ENCODE measurements at regions not wholly inside any gene's neighbourhood (a gene's known extent, or its start where the extent isn't known, plus 50 kb on each side); places are given as distances from the start of the nearest gene placed in this dataset.

DNA sequence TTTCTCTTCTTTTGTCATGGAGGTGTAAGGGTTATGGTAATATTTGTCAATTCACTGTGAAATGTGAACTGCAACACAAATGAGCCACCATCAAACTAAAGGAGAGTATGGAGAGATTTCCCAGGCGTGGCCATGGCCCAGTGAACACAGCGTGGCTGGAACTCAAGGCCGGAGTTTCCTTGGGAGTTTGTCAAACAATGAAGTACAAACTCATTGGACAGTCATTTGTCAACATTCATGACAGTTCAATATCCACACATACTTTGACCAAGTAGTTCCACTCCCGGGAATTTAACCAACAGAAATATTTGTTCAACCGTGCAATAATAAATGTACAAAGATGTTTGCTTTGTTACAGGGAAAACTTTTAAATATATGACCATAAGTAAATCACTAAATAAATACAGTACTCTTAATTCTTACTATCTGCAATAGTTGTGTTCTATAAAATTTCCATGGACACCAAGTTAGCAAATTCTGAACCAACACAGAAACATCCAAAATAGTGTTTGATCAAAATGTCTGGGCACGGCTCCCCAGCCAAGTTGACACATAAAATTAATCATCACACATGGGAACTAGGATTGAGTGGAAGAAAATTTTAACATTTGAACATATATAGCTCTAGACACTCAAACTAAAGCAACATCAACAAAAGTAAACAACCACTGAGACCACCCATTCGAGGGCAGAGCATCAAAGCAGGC, 87.1 kb downstream of the DIRAS2 start:
- H3K36me3 ChIP-seq (ENCODE audit: control insufficient read depth in 2 of 2, insufficient read depth in 1 of 2, low read length in 2 of 2), result no peaks in the 10 kb centered on the region
- TF ChIP-seq ZNF19 (tag by site-specific recombination; IDR thresholded peaks at IDR 0.05; ENCODE audit: low read depth) (no peak), ZNF138 (tag by site-specific recombination; IDR thresholded peaks at IDR 0.05; ENCODE audit: borderline replicate concordance) (no peak), PRDM1 (tag by site-specific recombination; IDR thresholded peaks at IDR 0.05) (no peak), MZF1 (tag by site-specific recombination; IDR thresholded peaks at IDR 0.05; ENCODE audit: borderline replicate concordance) (no peak), ZNF174 (tag by site-specific recombination; IDR thresholded peaks at IDR 0.05) (no peak), ZSCAN16 (tag by site-specific recombination; IDR thresholded peaks at IDR 0.05) (no peak), ZNF335 (tag by site-specific recombination; conservative IDR thresholded peaks at IDR 0.05) (no peak), ZNF837 (tag by site-specific recombination; IDR thresholded peaks at IDR 0.05) (no peak), ZNF510 (tag by site-specific recombination; IDR thresholded peaks at IDR 0.05; ENCODE audit: insufficient replicate concordance) (no peak), EGR2 (tag by site-specific recombination; IDR thresholded peaks at IDR 0.05; ENCODE audit: low read depth) (no peak), GLI2 (tag by site-specific recombination; IDR thresholded peaks at IDR 0.05; ENCODE audit: borderline replicate concordance, low read depth) (no peak), SP2 (tag by site-specific recombination; IDR thresholded peaks at IDR 0.05) (no peak), ZNF514 (tag by site-specific recombination; IDR thresholded peaks at IDR 0.05) (no peak)
- TF ChIP-seq, protein P1, sequence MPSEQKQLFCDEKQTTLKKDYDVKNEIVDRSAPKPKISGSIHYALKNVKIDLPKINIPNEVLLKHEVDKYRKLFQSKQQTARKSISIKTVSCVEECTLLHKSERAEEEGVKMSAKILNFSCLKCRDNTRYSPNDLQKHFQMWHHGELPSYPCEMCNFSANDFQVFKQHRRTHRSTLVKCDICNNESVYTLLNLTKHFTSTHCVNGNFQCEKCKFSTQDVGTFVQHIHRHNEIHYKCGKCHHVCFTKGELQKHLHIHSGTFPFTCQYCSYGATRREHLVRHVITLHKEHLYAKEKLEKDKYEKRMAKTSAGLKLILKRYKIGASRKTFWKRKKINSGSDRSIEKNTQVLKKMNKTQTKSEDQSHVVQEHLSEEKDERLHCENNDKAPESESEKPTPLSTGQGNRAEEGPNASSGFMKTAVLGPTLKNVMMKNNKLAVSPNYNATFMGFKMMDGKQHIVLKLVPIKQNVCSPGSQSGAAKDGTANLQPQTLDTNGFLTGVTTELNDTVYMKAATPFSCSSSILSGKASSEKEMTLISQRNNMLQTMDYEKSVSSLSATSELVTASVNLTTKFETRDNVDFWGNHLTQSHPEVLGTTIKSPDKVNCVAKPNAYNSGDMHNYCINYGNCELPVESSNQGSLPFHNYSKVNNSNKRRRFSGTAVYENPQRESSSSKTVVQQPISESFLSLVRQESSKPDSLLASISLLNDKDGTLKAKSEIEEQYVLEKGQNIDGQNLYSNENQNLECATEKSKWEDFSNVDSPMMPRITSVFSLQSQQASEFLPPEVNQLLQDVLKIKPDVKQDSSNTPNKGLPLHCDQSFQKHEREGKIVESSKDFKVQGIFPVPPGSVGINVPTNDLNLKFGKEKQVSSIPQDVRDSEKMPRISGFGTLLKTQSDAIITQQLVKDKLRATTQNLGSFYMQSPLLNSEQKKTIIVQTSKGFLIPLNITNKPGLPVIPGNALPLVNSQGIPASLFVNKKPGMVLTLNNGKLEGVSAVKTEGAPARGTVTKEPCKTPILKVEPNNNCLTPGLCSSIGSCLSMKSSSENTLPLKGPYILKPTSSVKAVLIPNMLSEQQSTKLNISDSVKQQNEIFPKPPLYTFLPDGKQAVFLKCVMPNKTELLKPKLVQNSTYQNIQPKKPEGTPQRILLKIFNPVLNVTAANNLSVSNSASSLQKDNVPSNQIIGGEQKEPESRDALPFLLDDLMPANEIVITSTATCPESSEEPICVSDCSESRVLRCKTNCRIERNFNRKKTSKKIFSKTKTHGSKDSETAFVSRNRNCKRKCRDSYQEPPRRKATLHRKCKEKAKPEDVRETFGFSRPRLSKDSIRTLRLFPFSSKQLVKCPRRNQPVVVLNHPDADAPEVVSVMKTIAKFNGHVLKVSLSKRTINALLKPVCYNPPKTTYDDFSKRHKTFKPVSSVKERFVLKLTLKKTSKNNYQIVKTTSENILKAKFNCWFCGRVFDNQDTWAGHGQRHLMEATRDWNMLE (tag by site-specific recombination; conservative IDR thresholded peaks at IDR 0.05; ENCODE audit: low read depth), result no peak
- TF ChIP-seq, protein P2, sequence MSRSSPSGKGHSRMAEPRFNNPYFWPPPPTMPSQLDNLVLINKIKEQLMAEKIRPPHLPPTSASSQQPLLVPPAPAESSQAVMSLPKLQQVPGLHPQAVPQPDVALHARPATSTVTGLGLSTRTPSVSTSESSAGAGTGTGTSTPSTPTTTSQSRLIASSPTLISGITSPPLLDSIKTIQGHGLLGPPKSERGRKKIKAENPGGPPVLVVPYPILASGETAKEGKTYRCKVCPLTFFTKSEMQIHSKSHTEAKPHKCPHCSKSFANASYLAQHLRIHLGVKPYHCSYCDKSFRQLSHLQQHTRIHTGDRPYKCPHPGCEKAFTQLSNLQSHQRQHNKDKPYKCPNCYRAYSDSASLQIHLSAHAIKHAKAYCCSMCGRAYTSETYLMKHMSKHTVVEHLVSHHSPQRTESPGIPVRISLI (tag by site-specific recombination; IDR thresholded peaks at IDR 0.05), result no peak
- TF ChIP-seq, protein P3, sequence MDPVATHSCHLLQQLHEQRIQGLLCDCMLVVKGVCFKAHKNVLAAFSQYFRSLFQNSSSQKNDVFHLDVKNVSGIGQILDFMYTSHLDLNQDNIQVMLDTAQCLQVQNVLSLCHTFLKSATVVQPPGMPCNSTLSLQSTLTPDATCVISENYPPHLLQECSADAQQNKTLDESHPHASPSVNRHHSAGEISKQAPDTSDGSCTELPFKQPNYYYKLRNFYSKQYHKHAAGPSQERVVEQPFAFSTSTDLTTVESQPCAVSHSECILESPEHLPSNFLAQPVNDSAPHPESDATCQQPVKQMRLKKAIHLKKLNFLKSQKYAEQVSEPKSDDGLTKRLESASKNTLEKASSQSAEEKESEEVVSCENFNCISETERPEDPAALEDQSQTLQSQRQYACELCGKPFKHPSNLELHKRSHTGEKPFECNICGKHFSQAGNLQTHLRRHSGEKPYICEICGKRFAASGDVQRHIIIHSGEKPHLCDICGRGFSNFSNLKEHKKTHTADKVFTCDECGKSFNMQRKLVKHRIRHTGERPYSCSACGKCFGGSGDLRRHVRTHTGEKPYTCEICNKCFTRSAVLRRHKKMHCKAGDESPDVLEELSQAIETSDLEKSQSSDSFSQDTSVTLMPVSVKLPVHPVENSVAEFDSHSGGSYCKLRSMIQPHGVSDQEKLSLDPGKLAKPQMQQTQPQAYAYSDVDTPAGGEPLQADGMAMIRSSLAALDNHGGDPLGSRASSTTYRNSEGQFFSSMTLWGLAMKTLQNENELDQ (tag by site-specific recombination; IDR thresholded peaks at IDR 0.05; ENCODE audit: low read depth), result no peak
- TF ChIP-seq, protein P4, sequence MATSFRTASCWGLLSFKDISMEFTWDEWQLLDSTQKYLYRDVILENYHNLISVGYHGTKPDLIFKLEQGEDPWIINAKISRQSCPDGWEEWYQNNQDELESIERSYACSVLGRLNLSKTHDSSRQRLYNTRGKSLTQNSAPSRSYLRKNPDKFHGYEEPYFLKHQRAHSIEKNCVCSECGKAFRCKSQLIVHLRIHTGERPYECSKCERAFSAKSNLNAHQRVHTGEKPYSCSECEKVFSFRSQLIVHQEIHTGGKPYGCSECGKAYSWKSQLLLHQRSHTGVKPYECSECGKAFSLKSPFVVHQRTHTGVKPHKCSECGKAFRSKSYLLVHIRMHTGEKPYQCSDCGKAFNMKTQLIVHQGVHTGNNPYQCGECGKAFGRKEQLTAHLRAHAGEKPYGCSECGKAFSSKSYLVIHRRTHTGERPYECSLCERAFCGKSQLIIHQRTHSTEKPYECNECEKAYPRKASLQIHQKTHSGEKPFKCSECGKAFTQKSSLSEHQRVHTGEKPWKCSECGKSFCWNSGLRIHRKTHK (tag by site-specific recombination; IDR thresholded peaks at IDR 0.05), result no peak
- no peaks in the 10 kb centered on the region for H3K4me1 ChIP-seq (ENCODE audit: control insufficient read depth, insufficient read depth, low read length)
- H3K9me3 ChIP-seq (ENCODE audit: control insufficient read depth, insufficient read depth, low read depth, low read length), result no peaks in the 10 kb centered on the region
- H3K27ac ChIP-seq (ENCODE audit: extremely low read depth, low read depth, low read length), result no peak overlapping the region
- POLR2A ChIA-PET, result no interaction called here
- no peak overlapping the region for H3K4me3 ChIP-seq (ENCODE audit: low read depth, low read length)
- CTCF ChIA-PET, result interaction anchor here (0.6 kb wide), 1 partner anchor 46 kb away, joined by 3 read pairs; no protein-coding TSS in a partner anchor
